Skeletal muscle tissue (tissue), 3 donors: ENCODE measurements at regions not wholly inside any gene's neighbourhood (a gene's known extent, or its start where the extent isn't known, plus 50 kb on each side); places are given as distances from the start of the nearest gene placed in this dataset.
"Not testable (repeated sequence)": the region's sequence is repeated elsewhere in the genome, so short reads cannot be mapped to it uniquely, and the experiment has no call there.

Experiments
- H3K27ac ChIP-seq: one replicate; pipeline ENCODE4 v1.7.0; 2013; ENCODE audit warnings: mild to moderate bottlenecking, low read depth, low read length, inconsistent platforms
- H3K27me3 ChIP-seq, 3 donors: one replicate each; pipeline ENCODE4 v1.7.0; 2013; ENCODE audit warnings: low read length in 3 of 3; ENCODE audit not compliant: control insufficient read depth in 3 of 3, insufficient read depth in 3 of 3
- H3K36me3 ChIP-seq, 3 donors: one replicate each; pipeline ENCODE4 v1.7.0; 2013; ENCODE audit warnings: low read length in 3 of 3; ENCODE audit not compliant: control insufficient read depth in 3 of 3, insufficient read depth in 3 of 3
- H3K4me1 ChIP-seq, 3 donors: one replicate each; pipeline ENCODE4 v1.7.0; 2013; ENCODE audit warnings: low read length in 3 of 3, mild to moderate bottlenecking in 3 of 3; ENCODE audit not compliant: control insufficient read depth in 3 of 3, insufficient read depth in 3 of 3
- H3K4me3 ChIP-seq, 3 donors: one replicate each; pipeline ENCODE4 v1.7.0; 2013; ENCODE audit warnings: low read length in 3 of 3
- H3K9ac ChIP-seq, 3 donors: one replicate each; pipeline ENCODE4 v1.7.0; 2013; ENCODE audit warnings: low read length in 3 of 3, mild to moderate bottlenecking in 3 of 3, moderate library complexity in 2 of 3, low read depth in 1 of 3
- H3K9me3 ChIP-seq, 3 donors: one replicate each; pipeline ENCODE4 v1.7.0; 2013; ENCODE audit warnings: low read length in 3 of 3; ENCODE audit not compliant: control insufficient read depth in 3 of 3
- donor health status: Osteomylitis.

GRCh38 chr2:2646433-2647051 lies 315.5 kb upstream of the MYT1L start:
- no peaks in the 10 kb centered on the region for H3K36me3 ChIP-seq
- H3K27me3 ChIP-seq = peaks cover 2 to 22% (median 8%) of the 10 kb centered on the region in 3 donors
- H3K4me1 ChIP-seq = no peaks in the 10 kb centered on the region
- no peak overlapping the region for H3K27ac ChIP-seq
- H3K9me3 ChIP-seq = peaks cover 0 to 3% (median 0%) of the 10 kb centered on the region in 3 donors
- H3K4me3 ChIP-seq = no peak overlapping the region
- no peak overlapping the region for H3K9ac ChIP-seq

- H3K9ac ChIP-seq = no peak overlapping the region
- H3K27ac ChIP-seq = no peak overlapping the region
- H3K4me3 ChIP-seq = no peak overlapping the region
- no peaks in the 10 kb centered on the region for H3K36me3 ChIP-seq
- H3K9me3 ChIP-seq = peaks cover 0 to 3% (median 0%) of the 10 kb centered on the region in 3 donors
- peaks cover 6 to 24% (median 8%) of the 10 kb centered on the region in 3 donors for H3K27me3 ChIP-seq
- no peaks in the 10 kb centered on the region for H3K4me1 ChIP-seq
These were observed 314.2 kb upstream of the MYT1L start for GRCh38 chr2:2645162-2645855.

- peaks cover 6 to 24% (median 8%) of the 10 kb centered on the region in 3 donors for H3K27me3 ChIP-seq
- not testable (repeated sequence) for H3K9me3 ChIP-seq, H3K4me3 ChIP-seq, H3K27ac ChIP-seq, H3K9ac ChIP-seq, H3K36me3 ChIP-seq, H3K4me1 ChIP-seq
These were observed 313.7 kb upstream of the MYT1L start for GRCh38 chr2:2644751-2645150.

- no peak overlapping the region for H3K27ac ChIP-seq
- no peak overlapping the region for H3K4me3 ChIP-seq
- no peaks in the 10 kb centered on the region for H3K4me1 ChIP-seq
- no peak overlapping the region for H3K9ac ChIP-seq
- peaks cover 0 to 3% (median 0%) of the 10 kb centered on the region in 3 donors for H3K9me3 ChIP-seq
- no peaks in the 10 kb centered on the region for H3K36me3 ChIP-seq
- H3K27me3 ChIP-seq = peaks cover 8 to 21% (median 11%) of the 10 kb centered on the region in 3 donors
These were observed 313.0 kb upstream of the MYT1L start for GRCh38 chr2:2644040-2644439.

- Histone ChIP-seq H3K27ac (no peak overlapping the region), H3K4me1 (no peaks in the 10 kb centered on the region), H3K4me3 (no peak overlapping the region), H3K27me3 (peaks cover 8 to 18% (median 12%) of the 10 kb centered on the region in 3 donors), H3K36me3 (no peaks in the 10 kb centered on the region), H3K9ac (no peak overlapping the region), H3K9me3 (peaks cover 0 to 3% (median 0%) of the 10 kb centered on the region in 3 donors)
These were observed 312.1 kb upstream of the MYT1L start for GRCh38 chr2:2642906-2643890.

GRCh38 chr2:2641541-2642410 lies 310.7 kb upstream of the MYT1L start:
- Histone ChIP-seq H3K9me3 (no peaks in the 10 kb centered on the region), H3K4me1 (peaks cover 0 to 7% (median 7%) of the 10 kb centered on the region in 3 donors), H3K4me3 (no peak overlapping the region), H3K9ac (no peak overlapping the region), H3K27ac (no peak overlapping the region), H3K27me3 (peaks cover 8 to 14% (median 13%) of the 10 kb centered on the region in 3 donors), H3K36me3 (no peaks in the 10 kb centered on the region)

- Histone ChIP-seq H3K4me3 (no peak overlapping the region), H3K27me3 (peaks cover 8 to 14% (median 13%) of the 10 kb centered on the region in 3 donors), H3K27ac (no peak overlapping the region)
These were observed 309.7 kb upstream of the MYT1L start for GRCh38 chr2:2640818-2641217.

GRCh38 chr2:2640371-2640770 lies 309.3 kb upstream of the MYT1L start:
- H3K36me3 ChIP-seq = no peaks in the 10 kb centered on the region
- H3K4me1 ChIP-seq = peaks cover 0 to 12% (median 11%) of the 10 kb centered on the region in 3 donors
- no peaks in the 10 kb centered on the region for H3K9me3 ChIP-seq
- H3K9ac ChIP-seq = no peak overlapping the region
- no peak overlapping the region for H3K4me3 ChIP-seq
- peaks cover 8 to 14% (median 13%) of the 10 kb centered on the region in 3 donors for H3K27me3 ChIP-seq
- no peak overlapping the region for H3K27ac ChIP-seq

More at GRCh38 chr2:2640818-2641217, 309.7 kb upstream of the MYT1L start:
- no peaks in the 10 kb centered on the region for H3K36me3 ChIP-seq
- no peaks in the 10 kb centered on the region for H3K9me3 ChIP-seq
- H3K4me1 ChIP-seq = peaks cover 0 to 12% (median 11%) of the 10 kb centered on the region in 3 donors
- H3K9ac ChIP-seq = no peak overlapping the region
